Right lobe of liver (tissue), 4 donors: ENCODE measurements at regions not wholly inside any gene's neighbourhood (a gene's known extent, or its start where the extent isn't known, plus 50 kb on each side); places are given as distances from the start of the nearest gene placed in this dataset.

Experiments used
- CTCF ChIP-seq, 4 donors: fragments of 200-600 bp in 3 of 4; fragments of 450-650 bp in 1 of 4; IDR thresholded peaks; one replicate each; pipeline versions ENCODE4 v1.5.1 to v1.8.0; 2016 to 2022; ENCODE audit warnings: antibody characterized with exemption in 4 of 4, mild to moderate bottlenecking in 2 of 4
- POLR2A ChIP-seq: fragments of 450-650 bp; IDR thresholded peaks from one replicate; pipeline ENCODE4 v1.6.1; 2017; ENCODE audit warnings: antibody characterized with exemption, mild to moderate bottlenecking
- donor health status: DM: no; HTN: no; CAD: no.
- donor health status: DM: no; HTN: no; CAD: no.
- donor health status: DM: no; HTN: yes; CAD: no.

GRCh38 chr11:40062616-40063015 lies 1396.8 kb downstream of the LRRC4C start:
- TF ChIP-seq CTCF (IDR thresholded peaks at IDR 0.05) (no peak), POLR2A (no peak)
